Activated naive CD4-positive, alpha-beta T cell treated with anti-CD3 and anti-CD28 coated beads, Interleukin-2, amount 50 U/mL, for 72 hours (primary cell): ENCODE measurements at regions not wholly inside any gene's neighbourhood (a gene's known extent, or its start where the extent isn't known, plus 50 kb on each side); places are given as distances from the start of the nearest gene placed in this dataset.
A peak's percentile ranks its signal among the peaks of the same experiment; 100 is the strongest.

Experiments
- ATAC-seq, 2 donors: fragments of 150-1000 bp; cut with Tn5 transposase; 2 replicates each; pipeline ENCODE4 v1.10.0; 2021; ENCODE audit warnings: mild to moderate bottlenecking in 2 of 2, moderate library complexity in 2 of 2
- DNase-seq, 2 donors: peaks; one replicate each; pipeline ENCODE4 v3.0.0; 2021 to 2022; ENCODE audit warnings: low spot score in 2 of 2
- H3K27ac Mint-ChIP-seq, 2 donors: one replicate each; pipeline ENCODE4 v1.8.0; 2022; ENCODE audit warnings: mild to moderate bottlenecking in 2 of 2, mixed read lengths in 2 of 2
- H3K36me3 Mint-ChIP-seq, 2 donors: one replicate each; pipeline ENCODE4 v1.8.0; 2022; ENCODE audit warnings: mixed read lengths in 2 of 2
- H3K9me3 Mint-ChIP-seq, 2 donors: one replicate each; pipeline ENCODE4 v1.8.0; 2022; ENCODE audit warnings: mixed read lengths in 2 of 2

DNA sequence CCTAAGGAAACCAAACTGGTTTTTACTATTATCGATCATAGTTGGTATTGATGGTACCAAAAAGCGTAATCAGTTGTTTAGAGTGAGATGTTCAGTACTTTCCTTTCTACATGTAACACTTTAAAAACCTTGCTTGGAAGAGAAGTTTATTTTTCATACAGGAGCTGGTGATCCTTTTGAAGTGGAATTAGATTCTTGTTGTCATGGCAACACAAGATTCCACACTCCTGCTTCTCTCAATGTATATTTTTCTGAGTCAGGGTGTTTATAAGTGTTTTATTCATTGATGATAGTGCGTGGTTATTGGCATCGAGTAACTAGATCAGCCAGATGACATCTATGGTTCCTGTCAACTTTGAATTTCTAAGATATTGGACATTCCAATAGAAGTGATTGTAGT is 181.1 kb upstream of the CHD1 start:
- Mint-ChIP-seq H3K9me3 (no peaks in the 10 kb centered on the region), H3K27ac (no peak overlapping the region), H3K36me3 (no peaks in the 10 kb centered on the region)
- DNase-seq (no peak), ATAC-seq (no peak)

DNA sequence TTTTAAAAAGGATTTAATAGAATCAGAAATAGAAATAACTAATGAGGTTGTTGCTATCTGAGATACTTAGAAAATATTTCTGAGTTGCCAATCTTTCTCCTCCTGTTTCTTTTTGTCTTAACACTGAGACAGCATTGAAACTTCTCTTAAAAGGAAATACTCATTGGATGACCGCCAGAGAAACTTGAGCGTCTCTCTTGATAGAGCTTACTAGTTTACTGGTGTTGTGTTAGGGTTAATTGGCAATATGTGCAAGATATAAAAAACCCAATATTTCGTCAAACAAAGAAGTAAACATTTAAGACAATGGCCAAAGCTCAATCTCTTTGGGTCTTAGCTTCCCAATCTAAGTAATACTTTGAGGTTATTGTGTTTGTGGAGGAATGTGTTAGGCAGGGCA is 176.4 kb upstream of the CHD1 start:
- ATAC-seq, result no peak
- DNase-seq, result no peak
- H3K9me3 Mint-ChIP-seq, result no peaks in the 10 kb centered on the region
- no peak overlapping the region for H3K27ac Mint-ChIP-seq
- no peaks in the 10 kb centered on the region for H3K36me3 Mint-ChIP-seq

DNA sequence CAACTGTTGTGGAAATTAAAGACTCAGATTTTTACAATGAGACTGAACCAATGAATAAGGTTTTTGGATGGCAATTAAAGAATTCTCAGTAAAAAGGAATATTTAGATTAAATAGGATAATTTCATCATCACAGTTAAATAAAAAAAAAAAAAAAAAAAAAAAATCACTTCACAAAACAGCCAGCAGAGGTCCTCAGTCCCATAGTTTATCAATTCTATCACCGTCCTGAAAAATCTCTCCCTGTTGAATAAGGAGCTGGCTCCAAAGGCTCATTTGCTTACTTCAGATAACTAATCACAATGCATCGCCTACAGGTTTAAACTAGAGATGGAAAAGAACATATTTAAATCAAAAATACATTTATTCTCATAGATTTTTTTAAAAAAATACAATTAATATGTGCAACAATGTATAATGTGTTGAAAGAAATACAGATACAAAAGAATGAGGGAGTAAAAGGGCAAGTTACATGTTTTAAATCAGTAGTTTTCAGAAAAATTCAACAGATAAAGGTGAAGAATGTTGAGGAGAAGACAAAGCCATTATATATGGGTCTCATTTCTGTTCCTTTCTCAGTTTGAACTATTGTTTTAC is 175.8 kb upstream of the CHD1 start:
- no peaks in the 10 kb centered on the region for H3K9me3 Mint-ChIP-seq
- no peak overlapping the region for H3K27ac Mint-ChIP-seq
- no peak for DNase-seq
- no peak for ATAC-seq
- no peaks in the 10 kb centered on the region for H3K36me3 Mint-ChIP-seq

DNA sequence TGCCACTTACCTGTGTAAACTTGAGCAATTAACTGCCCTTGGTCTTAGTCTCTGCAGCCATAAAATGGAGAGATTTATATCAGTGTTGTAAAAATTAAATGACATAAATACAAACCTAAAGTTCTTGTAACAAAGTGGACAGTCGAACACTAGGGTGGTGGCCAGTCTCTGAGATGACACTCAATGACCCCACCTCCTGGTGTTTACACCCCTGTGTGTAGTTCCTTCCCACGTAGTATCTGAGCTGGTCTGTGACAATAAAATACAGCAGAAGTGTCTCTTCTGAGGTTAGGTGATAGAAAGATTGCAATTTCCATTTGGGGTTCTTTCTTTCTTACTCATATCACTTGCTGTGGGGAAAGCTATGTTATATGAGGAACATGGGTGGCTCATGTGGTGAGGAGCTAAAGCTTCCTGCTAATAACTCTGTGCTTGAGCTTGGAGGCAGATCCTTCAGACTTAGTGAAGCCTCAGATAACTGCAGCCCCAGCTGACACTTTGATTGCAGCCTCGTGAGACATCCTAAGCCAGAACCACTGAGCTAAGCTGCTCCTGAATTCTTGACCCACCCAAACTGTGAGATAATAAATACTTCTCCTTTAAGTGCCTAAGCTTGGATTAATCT is 173.4 kb upstream of the CHD1 start:
- H3K9me3 Mint-ChIP-seq, result no peaks in the 10 kb centered on the region
- H3K27ac Mint-ChIP-seq, result no peak overlapping the region
- no peaks in the 10 kb centered on the region for H3K36me3 Mint-ChIP-seq
- DNase-seq, result no peak
- ATAC-seq, result peak in 1 of 2 donors; percentile 22

DNA sequence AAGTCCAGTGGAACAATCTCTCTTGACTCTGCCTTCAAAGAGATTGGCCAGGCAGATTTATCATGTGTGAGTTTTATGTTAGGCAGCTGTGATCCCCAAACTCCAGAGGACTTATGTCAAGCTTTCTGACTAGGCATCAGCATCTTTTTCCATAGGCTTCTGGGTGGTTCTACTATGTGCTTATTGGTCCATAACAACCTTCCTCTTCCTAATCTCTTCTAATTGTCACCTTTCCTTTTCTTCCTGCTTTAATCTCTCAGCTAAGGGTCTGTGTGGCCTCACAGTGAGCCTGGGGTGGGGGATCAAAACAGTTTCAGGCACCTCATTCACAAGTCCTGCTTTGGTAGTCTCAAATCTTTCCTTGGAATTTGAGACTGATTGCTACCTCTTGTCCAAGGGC is 170.9 kb upstream of the CHD1 start:
- ATAC-seq (no peak), DNase-seq (no peak)
- Mint-ChIP-seq H3K9me3 (no peaks in the 10 kb centered on the region), H3K27ac (no peak overlapping the region), H3K36me3 (no peaks in the 10 kb centered on the region)

DNA sequence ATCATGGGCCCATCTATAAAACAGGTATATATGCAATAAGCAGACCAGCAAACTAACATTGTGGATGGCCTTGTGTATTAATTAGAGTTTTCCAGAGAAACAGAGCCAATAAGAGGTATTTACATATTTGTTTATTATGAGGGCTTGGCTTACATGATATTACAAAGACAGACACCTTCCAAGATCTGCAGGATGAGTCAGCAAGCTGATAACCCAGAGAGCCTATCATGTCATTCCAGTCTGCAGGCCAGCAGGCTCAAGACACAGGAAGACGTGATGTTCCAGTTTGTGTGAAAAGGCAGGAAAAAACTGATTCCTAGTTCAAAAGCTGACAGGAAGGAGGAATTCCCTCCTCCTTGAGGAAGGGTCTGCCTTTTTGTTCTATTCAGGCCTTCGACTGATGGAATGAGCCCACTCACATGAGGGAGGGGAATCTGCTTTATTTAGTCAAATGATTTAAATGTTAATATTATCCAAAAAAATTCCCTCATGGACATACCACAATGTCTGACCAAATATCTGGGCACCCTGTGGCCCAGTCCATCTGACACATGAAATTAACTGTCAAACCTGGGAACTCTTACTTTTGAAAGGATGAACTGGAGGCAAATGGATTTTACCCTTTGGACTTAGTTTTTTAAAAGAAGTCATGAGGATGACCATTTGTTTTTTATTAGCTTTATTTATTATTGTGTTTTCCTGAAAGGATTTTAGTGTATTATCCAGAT is 161.2 kb upstream of the CHD1 start:
- DNase-seq (no peak), ATAC-seq (no peak)
- no peak overlapping the region for H3K27ac Mint-ChIP-seq
- no peaks in the 10 kb centered on the region for H3K36me3 Mint-ChIP-seq
- no peaks in the 10 kb centered on the region for H3K9me3 Mint-ChIP-seq

DNA sequence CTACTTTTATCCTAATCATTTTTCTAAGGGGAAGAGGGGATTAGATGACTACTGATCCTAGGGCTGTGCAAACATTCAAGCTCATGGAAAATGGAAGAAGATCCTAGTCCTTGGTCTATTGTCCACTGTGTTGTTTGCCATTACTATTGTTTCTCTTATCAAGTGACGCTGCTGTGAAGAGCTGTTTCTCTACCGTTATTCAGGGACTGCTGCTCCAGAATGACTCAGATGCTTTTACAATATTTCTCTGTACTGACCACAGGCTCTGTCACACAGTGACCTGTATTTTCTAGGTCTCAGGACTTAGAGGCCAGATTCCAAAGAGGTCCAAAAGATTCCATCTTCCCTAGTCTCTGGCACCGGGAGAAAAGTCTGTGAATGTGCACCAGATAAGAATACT is 159.5 kb upstream of the CHD1 start:
- DNase-seq (no peak), ATAC-seq (no peak)
- no peak overlapping the region for H3K27ac Mint-ChIP-seq
- no peaks in the 10 kb centered on the region for H3K36me3 Mint-ChIP-seq
- no peaks in the 10 kb centered on the region for H3K9me3 Mint-ChIP-seq

DNA sequence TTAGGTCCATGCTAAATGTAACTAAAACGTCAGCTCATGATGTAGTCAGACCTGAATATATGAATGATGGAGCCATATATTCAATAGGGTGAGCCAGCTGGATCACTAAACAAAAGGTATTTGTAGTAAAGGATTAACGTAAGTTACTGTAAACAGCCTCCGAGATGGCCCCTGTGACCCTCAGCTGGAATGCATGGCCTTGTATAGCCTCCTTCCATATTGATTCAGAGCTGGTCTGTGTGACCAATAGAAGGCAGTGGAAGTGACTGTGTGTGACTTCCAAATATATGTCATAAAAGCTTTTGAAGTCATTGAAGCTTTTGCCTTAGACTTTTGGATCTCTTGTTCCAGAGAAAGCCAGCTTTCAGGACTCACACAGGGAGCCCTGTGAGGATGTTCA is 154.4 kb upstream of the CHD1 start:
- Mint-ChIP-seq H3K9me3 (peaks cover 0 to 4% of the 10 kb centered on the region in 2 donors), H3K36me3 (no peaks in the 10 kb centered on the region), H3K27ac (no peak overlapping the region)
- DNase-seq (no peak), ATAC-seq (no peak)

DNA sequence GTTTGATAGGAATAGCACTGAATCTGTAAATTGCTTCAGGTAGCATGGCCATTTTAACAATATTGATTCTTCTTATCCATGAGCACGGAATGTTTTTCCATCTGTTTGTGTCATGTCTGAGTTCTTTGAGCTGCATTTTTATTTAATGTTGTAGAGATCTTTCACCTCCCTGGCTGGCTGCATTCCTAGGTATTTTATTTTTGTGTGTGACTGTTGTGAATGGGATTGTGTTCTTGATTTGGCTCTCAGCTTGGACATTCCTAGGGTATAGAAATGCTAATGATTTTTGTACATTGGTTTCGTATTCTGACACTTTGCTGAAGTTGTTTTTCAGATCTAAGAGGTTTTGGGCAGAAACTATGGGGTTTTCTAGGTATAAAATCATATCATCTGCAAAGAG is 152.9 kb upstream of the CHD1 start:
- peaks cover 0 to 4% of the 10 kb centered on the region in 2 donors for H3K9me3 Mint-ChIP-seq
- no peak overlapping the region for H3K27ac Mint-ChIP-seq
- no peak for ATAC-seq
- DNase-seq, result no peak
- H3K36me3 Mint-ChIP-seq, result no peaks in the 10 kb centered on the region

DNA sequence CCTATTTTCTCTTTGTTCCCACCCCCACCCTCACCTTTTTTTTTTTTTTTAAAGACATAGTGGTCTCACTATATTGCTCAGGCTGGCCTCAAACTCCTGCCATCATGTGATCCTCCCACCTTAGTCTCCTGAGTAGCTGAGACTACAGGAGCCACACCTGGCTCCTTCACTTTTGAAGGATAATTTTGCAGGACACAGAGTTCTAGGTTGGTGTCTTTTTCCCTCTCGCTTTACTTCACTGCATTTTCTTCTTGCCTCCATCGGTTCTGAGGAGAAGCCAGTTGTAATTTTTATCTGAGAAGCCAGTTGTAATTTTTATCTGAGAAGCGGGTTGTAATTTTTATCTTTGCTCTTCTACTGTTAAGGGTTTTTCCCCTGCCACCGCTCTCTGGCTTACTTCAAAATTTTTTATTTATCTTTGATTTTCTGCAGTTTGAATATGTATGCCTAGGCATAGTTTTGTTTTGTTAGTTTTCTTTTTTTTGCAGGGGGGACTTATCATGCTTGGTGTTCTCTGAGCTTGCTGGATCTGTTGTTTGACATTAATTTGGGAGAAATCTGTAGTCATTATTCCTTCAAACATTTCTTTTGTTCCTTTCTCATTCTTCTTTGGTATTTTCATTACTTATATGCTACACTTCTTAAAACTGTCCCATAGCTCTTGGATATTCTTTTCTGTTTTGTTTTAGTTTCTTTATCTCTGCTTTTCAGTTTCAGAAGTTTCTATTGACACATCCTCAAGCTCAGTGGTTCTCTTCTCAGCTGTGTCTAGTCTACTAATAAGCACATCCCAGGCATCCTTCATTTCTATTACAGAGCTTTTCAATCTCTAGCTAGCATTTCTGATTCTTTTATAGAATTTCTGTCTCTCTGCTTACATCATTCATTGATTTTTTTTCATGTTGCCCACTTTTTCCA is 148.2 kb upstream of the CHD1 start:
- Mint-ChIP-seq H3K27ac (no peak overlapping the region), H3K36me3 (no peaks in the 10 kb centered on the region), H3K9me3 (peaks cover 4% of the 10 kb centered on the region in 2 donors)
- ATAC-seq, result no peak
- DNase-seq, result no peak

DNA sequence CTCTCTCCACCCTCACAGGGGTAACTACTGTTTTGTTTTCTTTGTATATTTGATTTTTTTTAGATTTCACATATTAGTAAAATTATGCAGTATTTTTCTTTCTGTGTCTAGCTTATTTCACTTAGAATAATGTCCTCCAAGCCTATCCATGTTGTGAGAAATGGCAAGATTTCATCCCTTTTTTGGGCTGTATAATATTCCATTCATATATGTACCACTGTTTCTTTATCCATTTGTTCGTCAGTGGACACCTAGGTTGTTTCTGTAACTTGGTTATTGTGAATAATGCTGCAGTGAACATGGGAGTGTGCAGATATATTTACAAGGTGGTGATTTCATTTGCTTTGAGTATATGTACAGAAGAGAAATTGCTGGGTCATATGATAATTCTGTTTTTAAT is 144.0 kb upstream of the CHD1 start:
- Mint-ChIP-seq H3K27ac (no peak overlapping the region), H3K9me3 (peaks cover 0 to 4% of the 10 kb centered on the region in 2 donors), H3K36me3 (no peaks in the 10 kb centered on the region)
- DNase-seq, result no peak
- ATAC-seq, result no peak

DNA sequence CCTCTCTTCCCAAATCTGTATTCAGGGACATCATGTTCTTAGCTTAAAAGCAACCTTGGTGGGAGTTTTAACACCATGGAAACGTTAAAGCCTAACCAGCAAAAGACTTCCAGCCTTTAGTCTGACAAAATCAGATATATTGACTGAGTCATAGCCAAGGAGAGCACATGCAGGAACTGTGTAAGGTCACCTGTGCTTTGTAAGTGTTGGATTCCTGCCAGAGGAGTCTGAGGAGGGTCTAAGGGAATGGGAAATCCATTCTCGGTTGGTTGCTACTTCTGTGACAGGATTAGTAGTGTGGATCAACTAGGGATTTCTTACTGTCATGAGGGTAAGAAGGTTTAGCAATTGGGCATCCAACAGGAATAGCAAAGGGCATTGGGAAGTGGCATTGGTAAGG is 142.0 kb upstream of the CHD1 start:
- no peak for DNase-seq

DNA sequence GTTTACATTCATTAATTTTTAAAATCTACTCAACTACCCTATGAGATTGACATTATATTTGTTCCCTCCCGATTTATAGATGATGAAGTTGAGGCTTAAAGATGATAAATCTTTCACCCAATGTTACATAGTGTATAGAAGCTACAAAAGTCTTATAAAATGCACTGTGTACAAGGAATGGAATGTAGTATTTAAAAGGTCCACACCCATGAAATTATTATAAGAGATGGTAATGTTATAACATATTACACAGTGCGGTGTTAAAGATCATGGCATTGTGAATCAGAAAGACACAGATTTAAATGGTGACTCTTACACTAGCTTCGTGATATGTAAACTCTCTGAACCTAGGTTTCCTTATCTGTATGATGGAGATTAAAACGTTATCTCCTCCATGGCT is 141.6 kb upstream of the CHD1 start:
- no peaks in the 10 kb centered on the region for H3K36me3 Mint-ChIP-seq
- H3K9me3 Mint-ChIP-seq, result peaks cover 0 to 4% of the 10 kb centered on the region in 2 donors
- DNase-seq (no peak), ATAC-seq (no peak)
- no peak overlapping the region for H3K27ac Mint-ChIP-seq

More for the DNA sequence above, 142.0 kb upstream of the CHD1 start:
- no peak overlapping the region for H3K27ac Mint-ChIP-seq
- H3K9me3 Mint-ChIP-seq, result peaks cover 0 to 4% of the 10 kb centered on the region in 2 donors
- no peak for ATAC-seq
- no peaks in the 10 kb centered on the region for H3K36me3 Mint-ChIP-seq

DNA sequence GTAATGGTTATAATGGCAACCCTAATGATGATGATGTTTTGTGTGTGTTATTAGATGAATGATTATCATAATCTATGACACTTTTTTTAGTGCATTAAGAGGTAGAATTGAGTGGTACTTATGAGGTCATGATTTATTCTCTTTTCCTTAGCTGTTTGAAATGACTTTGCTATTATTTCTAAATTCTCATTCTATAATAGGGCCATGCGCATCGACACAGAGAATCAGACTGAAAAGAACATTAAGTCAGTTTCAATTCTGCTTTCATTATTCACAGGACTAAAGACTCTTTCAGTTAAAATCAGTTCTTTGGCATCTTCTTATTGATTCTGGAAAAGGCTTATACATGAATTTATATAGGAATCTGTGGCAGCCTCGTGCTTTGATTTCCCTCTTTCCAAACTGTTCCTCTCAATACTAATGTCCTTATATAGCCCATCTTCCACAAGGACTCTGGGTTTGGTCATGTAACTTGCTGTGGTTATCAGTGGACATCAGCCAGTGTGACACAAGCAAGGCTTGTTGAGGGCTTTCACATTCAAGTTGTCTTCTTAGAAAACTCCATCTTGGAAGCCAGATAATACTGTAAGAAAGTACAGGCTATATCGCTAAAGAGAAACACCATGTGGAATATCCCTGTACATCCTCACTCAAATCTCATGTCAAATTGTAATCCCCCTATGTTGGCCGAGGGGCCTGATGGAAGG is 140.3 kb upstream of the CHD1 start:
- ATAC-seq (no peak), DNase-seq (no peak)
- Mint-ChIP-seq H3K9me3 (peaks cover 0 to 4% of the 10 kb centered on the region in 2 donors), H3K36me3 (no peaks in the 10 kb centered on the region), H3K27ac (no peak overlapping the region)

DNA sequence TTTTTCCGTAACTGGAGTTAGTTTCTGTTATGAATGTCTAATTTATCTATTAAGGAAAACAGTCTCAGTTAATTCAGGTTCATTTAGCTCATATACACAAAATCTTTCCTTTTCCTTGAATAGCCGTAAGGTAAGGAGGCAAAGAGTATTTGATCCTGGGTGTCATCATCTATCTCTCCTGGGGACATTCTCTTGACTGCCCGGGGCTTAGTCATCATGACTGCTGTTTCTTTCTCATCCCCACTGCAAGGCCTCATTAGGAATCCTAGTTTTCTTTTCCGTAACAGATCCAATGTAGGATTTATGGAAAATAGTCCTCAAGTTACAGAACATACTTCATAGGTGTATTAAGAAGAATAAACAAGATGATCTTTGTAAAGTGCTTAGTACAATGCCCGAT is 134.9 kb upstream of the CHD1 start:
- Mint-ChIP-seq H3K27ac (peak overlapping the region in 1 of 2 donors; percentile 34), H3K9me3 (no peaks in the 10 kb centered on the region), H3K36me3 (no peaks in the 10 kb centered on the region)
- no peak for DNase-seq
- no peak for ATAC-seq

DNA sequence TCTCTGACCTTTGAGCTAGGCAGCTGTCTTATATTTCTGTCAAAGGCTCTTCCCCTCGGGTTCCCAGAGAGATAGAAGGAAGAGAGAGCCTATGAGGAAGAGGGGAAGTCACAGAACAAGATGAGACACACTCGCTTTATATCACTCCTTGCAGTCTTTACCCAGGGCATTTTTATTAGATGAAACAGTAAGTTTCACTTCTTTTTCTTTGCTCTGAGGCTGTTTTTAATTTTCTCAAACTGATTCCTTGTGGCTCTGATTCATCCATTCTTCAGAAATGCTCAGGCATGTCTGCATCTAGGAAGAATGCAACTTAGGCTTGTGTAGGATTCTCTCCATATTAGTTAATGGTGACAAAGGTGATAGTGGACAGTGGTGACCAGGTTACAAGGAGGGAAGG is 132.9 kb upstream of the CHD1 start:
- no peak for ATAC-seq
- DNase-seq, result no peak
- Mint-ChIP-seq H3K27ac (no peak overlapping the region), H3K36me3 (no peaks in the 10 kb centered on the region), H3K9me3 (no peaks in the 10 kb centered on the region)
